AG08395 (cell line): ENCODE measurements at regions not wholly inside any gene's neighbourhood (a gene's known extent, or its start where the extent isn't known, plus 50 kb on each side); places are given as distances from the start of the nearest gene placed in this dataset.
"Not testable (repeated sequence)": the region's sequence is repeated elsewhere in the genome, so short reads cannot be mapped to it uniquely, and the experiment has no call there.

Experiments used
- DNase-seq: peaks from one replicate; pipeline ENCODE4 v3.0.0; 2012; ENCODE audit warnings: mixed read lengths, low spot score

DNA sequence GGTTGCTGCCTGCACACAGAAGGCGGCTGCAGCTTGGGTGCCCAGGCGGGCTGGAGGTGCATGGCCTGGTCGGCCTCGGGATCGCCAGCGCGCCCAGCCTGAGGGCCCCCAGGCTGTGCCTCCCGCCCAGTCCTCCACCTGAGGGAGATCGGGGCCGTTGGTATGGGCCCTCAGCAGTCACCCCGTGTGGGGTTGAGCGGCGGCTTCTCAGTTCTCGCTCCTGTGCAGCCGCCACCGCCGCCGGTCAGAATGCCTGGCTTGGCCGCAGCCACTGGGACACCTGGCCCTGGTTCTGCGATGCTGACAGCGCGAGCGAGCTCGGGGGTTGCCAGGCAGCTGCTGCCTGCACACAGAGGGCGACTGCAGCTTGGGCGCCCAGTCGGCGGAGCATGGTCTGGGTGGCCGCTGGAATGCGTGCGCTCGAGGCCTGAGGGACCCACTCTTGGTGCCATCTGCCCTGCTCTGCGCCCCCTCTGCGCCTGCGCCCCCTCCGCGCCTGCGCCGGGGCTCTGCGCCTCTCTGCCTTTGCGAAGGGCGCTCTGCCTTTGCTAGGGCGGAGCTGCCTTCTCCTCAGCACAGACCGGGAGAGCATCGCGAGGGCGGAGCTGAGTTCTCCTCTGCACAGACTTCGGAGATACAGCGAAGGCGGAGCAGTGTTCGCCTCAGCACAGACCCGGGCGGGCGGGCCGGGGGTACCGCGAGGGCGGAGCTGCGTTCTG lies 84.6 kb upstream of the ZNG1F start:
- peak; percentile 18 for DNase-seq

DNA sequence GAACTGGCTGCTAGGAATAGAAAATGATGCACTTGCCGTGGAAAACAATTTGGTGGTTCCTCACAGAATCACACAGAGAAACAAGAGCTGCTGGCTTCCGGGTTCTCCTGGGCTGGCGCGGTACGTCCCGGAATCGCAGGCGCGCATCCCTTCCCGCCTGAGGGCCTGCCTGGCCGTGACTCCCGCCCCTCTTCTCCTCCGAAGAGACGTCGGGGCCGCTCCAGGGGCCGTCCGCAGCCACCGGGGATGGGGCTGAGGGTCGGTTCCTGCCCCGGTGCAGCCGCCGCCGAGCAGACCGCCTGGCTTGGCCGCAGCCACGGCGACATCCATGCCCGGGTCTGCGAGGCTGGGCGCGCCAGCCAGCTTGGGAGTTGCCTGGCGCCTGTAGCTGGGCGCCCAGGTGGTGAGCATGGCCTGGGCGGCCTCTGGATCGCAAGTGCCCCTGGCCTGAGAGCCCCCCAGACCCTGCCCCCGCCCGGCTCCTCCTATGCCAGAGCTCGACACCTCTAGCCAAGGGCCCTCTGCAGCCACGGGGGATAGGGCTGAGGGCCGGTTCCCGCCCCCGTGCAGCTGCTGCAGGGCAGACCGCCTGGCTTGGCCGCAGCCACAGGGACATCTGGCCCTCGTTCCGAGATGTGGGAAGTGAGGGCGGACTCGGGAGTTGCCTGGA lies 83.9 kb upstream of the ZNG1F start:
- DNase-seq = not testable (repeated sequence)

- not testable (repeated sequence) for DNase-seq
These were observed 81.9 kb upstream of the ZNG1F start for GRCh38 chr9:41270992-41271391.

DNA sequence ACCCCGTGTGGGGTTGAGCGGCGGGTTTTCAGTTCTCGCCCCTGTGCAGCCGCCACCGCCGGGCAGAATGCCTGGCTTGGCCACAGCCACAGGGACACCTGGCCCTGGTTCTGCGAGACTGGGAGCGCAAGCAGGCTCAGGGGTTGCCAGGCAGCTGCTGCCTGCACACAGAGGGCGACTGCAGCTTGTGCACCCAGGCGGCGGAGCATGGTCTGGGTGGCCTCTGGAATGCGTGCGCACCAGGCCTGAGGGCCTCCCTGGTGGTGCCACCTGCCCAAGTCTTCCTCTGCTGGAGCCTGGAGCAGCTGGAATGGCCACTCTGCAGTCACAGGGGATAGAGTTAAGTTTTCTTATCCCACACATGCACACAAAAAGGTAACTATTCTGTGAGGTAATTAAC lies 80.4 kb upstream of the ZNG1F start:
- DNase-seq = not testable (repeated sequence)

GRCh38 chr9:41269054-41269453 lies 79.9 kb upstream of the ZNG1F start:
- DNase-seq = not testable (repeated sequence)

GRCh38 chr9:41266602-41267001 lies 77.5 kb upstream of the ZNG1F start:
- not testable (repeated sequence) for DNase-seq

- not testable (repeated sequence) for DNase-seq
These were observed 76.9 kb upstream of the ZNG1F start for GRCh38 chr9:41266000-41266399.

GRCh38 chr9:41251973-41252372 lies 62.9 kb upstream of the ZNG1F start:
- DNase-seq = not testable (repeated sequence)

GRCh38 chr9:41251101-41251500 lies 62.0 kb upstream of the ZNG1F start:
- DNase-seq = not testable (repeated sequence)

DNA sequence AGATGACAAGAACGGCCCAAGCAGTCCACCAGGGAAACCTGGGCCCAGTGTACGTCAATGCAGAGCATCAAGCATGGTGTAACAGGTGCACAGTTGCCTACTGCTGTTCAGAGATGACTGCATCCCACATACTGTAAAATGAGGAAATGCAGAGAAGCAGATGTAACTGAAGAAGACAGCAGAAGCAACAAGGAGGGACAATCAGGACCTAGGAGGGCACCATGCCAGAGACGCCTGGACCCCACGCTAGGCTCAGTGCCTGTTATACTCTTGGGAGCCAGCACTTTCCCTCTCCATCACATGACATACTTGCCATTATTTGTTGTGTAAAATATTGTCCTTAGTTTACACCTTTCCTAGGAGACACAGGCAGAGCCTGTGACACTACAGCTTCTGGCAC lies 57.6 kb upstream of the ZNG1F start:
- DNase-seq = not testable (repeated sequence)
